HG03442 (cell line): ENCODE measurements at regions not wholly inside any gene's neighbourhood (a gene's known extent, or its start where the extent isn't known, plus 50 kb on each side); places are given as distances from the start of the nearest gene placed in this dataset.
"Not testable (repeated sequence)": the region's sequence is repeated elsewhere in the genome, so short reads cannot be mapped to it uniquely, and the experiment has no call there.

Source experiments
- ATAC-seq: cut with Tn5 transposase; IDR thresholded peaks from one replicate; pipeline ENCODE4 v1.9.1; 2021; ENCODE audit warnings: mild to moderate bottlenecking, moderate library complexity; ENCODE audit not compliant: unreplicated experiment

- ATAC-seq: no peak
These were observed 75.1 kb upstream of the GNG12 start for GRCh38 chr1:67908250-67908936.

- not testable (repeated sequence) for ATAC-seq
These were observed 74.2 kb upstream of the GNG12 start for GRCh38 chr1:67907467-67907866.

GRCh38 chr1:67906015-67906414 lies 72.7 kb upstream of the GNG12 start:
- ATAC-seq: not testable (repeated sequence)

DNA sequence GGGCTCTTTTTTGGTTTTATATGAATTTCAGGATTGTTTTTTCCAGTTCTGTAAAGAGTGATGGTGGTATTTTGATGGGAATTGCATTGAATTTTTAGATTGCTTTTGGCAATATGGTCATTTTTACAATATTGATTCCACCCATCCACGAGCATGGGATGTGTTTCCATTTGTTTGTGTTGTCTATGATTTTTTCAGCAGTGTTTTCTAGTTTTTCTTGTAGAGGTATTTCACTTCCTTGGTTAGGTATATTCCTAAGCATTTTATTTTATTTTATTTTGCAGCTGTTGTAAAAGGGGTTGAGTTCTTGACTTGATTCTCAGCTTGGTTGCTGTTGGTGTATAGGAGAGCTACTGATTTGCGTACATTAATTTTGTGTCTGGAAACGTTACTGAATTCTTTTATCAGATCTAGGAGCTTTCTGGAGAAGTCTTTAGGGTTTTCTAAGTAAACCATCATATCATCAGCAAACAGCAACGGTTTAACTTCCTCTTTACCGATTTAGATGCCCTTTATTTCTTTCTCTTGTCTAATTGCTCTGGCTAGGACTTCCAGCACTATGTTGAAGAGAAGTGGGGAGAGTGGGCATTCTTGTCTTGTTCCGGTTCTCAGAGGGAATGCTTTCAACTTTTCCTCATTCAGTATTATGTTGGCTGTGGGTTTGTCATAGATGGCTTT lies 69.4 kb upstream of the GNG12 start:
- ATAC-seq: not testable (repeated sequence)

GRCh38 chr1:67898033-67898726 lies 64.9 kb upstream of the GNG12 start:
- ATAC-seq: no peak

DNA sequence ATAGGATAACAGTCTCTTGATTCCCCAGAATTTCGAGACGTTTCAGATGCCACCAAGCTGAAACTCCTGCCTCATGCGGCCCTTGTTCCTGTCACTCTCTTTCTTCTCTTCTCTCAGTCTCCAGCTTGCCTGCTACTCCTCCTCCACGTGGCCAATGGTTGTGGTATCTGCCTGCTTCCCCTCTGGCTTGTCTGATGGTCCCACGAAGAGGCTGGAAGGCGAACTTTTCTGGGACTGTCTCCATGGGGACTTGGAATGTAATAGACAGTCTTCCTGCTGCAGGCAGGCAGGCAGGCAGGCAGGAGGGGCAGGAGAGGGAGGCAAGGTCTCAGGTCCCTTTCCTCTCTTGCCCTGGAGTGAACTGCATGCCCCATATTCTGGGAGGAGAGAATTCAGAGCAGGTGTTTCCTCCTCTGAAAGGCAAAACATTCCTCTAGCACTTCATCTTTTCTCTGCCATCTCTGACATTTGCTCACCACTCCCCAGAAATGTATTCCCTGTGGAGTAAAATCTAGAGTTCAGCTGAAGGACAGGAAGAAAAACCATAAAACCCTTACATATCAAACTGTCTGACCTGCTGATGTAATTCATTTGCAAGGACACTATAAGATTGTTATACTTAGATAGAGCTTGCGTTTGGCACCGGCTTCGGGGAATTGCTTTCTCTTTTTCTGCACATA lies 64.1 kb upstream of the GNG12 start:
- no peak for ATAC-seq

- no peak for ATAC-seq
These were observed 63.6 kb upstream of the GNG12 start for GRCh38 chr1:67896826-67897225.

GRCh38 chr1:67894981-67895735 lies 61.9 kb upstream of the GNG12 start:
- ATAC-seq: no peak

DNA sequence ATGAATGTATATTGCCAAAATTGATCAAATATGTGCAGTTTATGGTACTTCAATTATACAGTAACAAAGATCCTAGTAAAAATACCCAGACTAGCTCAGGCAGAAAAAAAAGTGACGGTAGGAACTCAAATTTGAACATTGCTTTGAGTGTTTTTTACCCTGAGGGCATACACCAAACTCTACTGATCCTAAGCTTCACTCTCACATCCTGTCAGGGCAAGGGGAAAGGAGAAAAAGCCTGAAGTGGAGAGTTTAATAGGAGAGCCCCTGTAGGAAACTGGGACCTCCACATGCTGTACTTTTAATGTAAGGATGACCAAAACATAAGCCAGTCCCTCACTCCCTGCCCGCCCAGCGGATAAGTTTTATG lies 59.8 kb upstream of the GNG12 start:
- ATAC-seq: no peak

GRCh38 chr1:67892476-67893125 lies 59.3 kb upstream of the GNG12 start:
- ATAC-seq: no peak

DNA sequence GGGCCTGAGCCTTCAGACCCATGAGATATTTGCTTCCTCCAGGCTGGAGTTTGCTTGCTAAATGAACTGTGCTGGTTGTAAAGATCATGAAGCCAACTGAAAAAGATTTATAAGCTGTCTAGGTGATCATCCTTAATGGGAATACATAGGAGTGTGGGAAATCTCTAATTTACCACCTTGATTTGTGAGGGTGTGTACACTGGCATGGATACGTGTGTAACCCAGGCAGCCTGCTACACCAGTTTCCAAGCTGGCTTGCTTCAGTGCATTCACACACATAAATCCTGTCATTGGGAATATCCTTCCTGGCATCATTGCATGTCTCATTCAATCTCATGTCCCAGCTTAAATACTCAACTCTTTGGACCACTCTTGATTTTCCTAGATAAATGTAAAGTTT lies 57.6 kb upstream of the GNG12 start:
- ATAC-seq: no peak

- ATAC-seq: peak; percentile 67
These were observed 56.8 kb upstream of the GNG12 start for GRCh38 chr1:67889953-67890567.

GRCh38 chr1:67889466-67889865 lies 56.2 kb upstream of the GNG12 start:
- ATAC-seq: no peak

DNA sequence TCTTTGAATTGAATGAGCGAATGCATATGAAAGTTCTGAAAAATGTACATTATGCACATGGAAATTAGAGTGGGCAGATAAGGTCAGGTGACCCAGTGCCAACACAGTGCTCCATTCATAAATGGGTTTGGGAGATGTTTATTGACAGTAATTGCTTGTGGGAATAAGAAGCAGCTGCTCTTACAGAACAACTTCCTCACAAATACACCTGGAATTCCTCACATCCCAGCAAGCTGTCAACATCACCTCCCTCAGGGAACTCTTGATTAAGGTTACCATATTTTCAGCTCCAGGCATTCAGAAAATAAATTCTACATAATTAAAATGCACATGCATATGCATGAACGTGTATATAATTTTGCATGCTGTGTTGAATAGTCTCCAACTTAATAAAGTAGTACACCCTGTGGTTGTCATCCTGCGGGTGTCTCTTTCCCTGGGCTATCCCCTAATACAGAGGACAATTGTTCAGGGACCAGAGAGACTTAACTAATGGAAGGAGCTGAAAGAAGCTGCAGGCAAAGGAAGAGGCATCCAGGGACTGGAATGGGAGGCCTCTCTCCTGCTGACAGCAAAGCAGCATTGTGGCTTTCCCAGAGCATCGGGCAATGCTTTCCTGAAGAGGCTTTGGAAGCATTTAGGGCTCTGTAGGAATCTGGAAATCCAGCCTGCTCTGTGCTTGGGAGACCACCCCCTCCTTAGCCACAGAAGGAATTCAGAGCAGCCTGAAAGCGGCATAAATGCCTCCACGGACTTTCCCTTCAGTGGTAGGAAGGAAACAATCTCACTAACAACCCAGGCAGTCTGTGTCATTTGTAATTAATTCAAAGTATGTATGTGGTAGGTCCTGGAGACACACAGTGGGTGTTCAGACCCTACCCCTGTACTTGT lies 55.2 kb upstream of the GNG12 start:
- ATAC-seq: no peak

- no peak for ATAC-seq
These were observed 53.9 kb upstream of the GNG12 start for GRCh38 chr1:67887146-67887545.

- ATAC-seq: no peak
These were observed 52.8 kb upstream of the GNG12 start for GRCh38 chr1:67886076-67886475.

GRCh38 chr1:67883069-67883468 lies 49.8 kb upstream of the GNG12 start:
- ATAC-seq: no peak
